Gastroesophageal sphincter (tissue), 4 donors: ENCODE measurements at regions not wholly inside any gene's neighbourhood (a gene's known extent, or its start where the extent isn't known, plus 50 kb on each side); places are given as distances from the start of the nearest gene placed in this dataset.
A peak's percentile ranks its signal among the peaks of the same experiment; 100 is the strongest.
"Not testable (repeated sequence)": the region's sequence is repeated elsewhere in the genome, so short reads cannot be mapped to it uniquely, and the experiment has no call there.

Experiments
- ATAC-seq: fragments of 150-250 bp; one replicate; pipeline ENCODE4 v1.9.1; 2016; ENCODE audit warnings: mild to moderate bottlenecking, moderate library complexity
- H3K27ac ChIP-seq, 4 donors: fragments of 200-600 bp; sonication (generic) in 3 of 4; 1 replicate in 3 of 4; 2 replicates in 1 of 4; pipeline ENCODE4 v1.5.1; 2016 to 2019
- H3K27me3 ChIP-seq: fragments of 200-600 bp; sonication (generic); one replicate; pipeline ENCODE4 v1.5.1; 2019
- H3K36me3 ChIP-seq, 2 donors: fragments of 200-600 bp; sonication (generic); one replicate each; pipeline ENCODE4 v1.5.1; 2019; ENCODE audit warnings: control low read depth in 1 of 2
- H3K4me1 ChIP-seq, 3 donors: fragments of 200-600 bp; sonication (generic); 1 replicate in 2 of 3; 2 replicates in 1 of 3; pipeline ENCODE4 v1.5.1; 2016 to 2019; ENCODE audit warnings: control low read depth in 2 of 3
- H3K4me3 ChIP-seq, 2 donors: fragments of 200-600 bp; sonication (generic); one replicate each; pipeline ENCODE4 v1.5.1; 2019; ENCODE audit warnings: mild to moderate bottlenecking in 1 of 2, moderate library complexity in 1 of 2
- H3K9me3 ChIP-seq, 3 donors: fragments of 200-600 bp; sonication (generic); one replicate each; pipeline ENCODE4 v1.5.1; 2017 to 2019; ENCODE audit warnings: control low read depth in 2 of 3
- CTCF ChIP-seq, 4 experiments: fragments of 200-600 bp in 2 of 4; fragments of 450-650 bp in 2 of 4; sonication (generic) in 1 of 4; IDR thresholded peaks; one replicate each; pipeline ENCODE4 v1.5.1; 2017 to 2019; ENCODE audit warnings: antibody characterized with exemption in 4 of 4, mild to moderate bottlenecking in 2 of 4, moderate library complexity in 2 of 4
- EP300 ChIP-seq: sonication (generic); formaldehyde crosslinking; IDR thresholded peaks from one replicate; pipeline ENCODE4 v1.6.1; 2017; ENCODE audit warnings: antibody characterized with exemption, mild to moderate bottlenecking
- POLR2A ChIP-seq, 2 donors: fragments of 450-650 bp; IDR thresholded peaks; one replicate each; pipeline ENCODE4 v1.6.1; 2017; ENCODE audit warnings: antibody characterized with exemption in 2 of 2, mild to moderate bottlenecking in 2 of 2, moderate library complexity in 1 of 2
- POLR2AphosphoS5 ChIP-seq: sonication (generic); formaldehyde crosslinking; IDR thresholded peaks from one replicate; pipeline ENCODE4 v1.6.1; 2017; ENCODE audit warnings: antibody characterized with exemption
- WGBS, 2 donors: methylation state at CpG; one replicate each; pipeline ENCODE4 v1.1.5; 2018; ENCODE audit warnings: low coverage in 1 of 2; 5-methylcytosine and 5-hydroxymethylcytosine counted together

DNA sequence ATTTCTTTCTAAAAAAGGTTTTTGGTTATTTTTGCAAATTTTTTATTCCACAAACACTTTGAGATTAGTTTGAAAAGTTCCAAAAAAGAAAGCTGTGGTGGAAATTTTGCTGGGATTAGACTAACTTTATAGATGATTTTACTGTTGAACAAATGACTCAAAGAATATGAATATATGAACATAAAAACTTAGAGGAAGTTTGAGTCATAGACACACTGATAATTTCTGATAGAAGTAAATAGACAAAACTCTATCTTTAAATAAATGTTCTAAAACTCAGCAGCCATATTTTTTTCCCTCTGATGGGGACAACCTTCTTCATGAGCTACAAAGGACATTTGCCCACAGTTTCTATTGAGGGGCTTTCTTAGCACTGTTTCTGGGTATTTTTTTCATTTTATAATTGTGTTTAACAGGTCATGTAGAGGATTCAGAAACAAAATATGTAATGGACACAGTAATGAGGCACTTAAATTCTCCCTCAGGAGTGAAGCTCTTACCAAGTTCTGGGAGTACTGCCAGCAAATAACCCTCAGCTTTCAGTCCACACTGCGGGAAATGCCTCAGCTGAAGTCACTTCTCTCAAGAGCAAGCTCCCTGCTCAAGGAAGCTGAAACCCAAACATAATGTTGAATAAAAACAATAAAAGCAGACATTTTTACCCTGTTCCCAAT, 157.6 kb downstream of the NFKBIZ start:
- peak overlapping the region in 1 of 4 donors; percentile 27 for H3K27ac ChIP-seq
- TF ChIP-seq POLR2AphosphoS5 (peak; percentile 15), POLR2A (IDR thresholded peaks at IDR 0.05) (no peak)
- no peak overlapping the region for H3K4me3 ChIP-seq
- peaks cover 0 to 7% (median 5%) of the 10 kb centered on the region in 3 donors for H3K4me1 ChIP-seq
- no peaks in the 10 kb centered on the region for H3K27me3 ChIP-seq
- ATAC-seq, result peak; percentile 43
- WGBS, 2 donors, result 20 to 22% methylated on average over 1 of the region's 1 CpG
- no peaks in the 10 kb centered on the region for H3K9me3 ChIP-seq
- H3K36me3 ChIP-seq, result no peaks in the 10 kb centered on the region

GRCh38 chr3:102008436-102008835, 159.1 kb downstream of the NFKBIZ start:
- WGBS, 2 donors, result 100% methylated on average over 2 of the region's 11 CpGs; no CpG with 5 or more reads in 1 of the 2 donors
- H3K4me1 ChIP-seq, H3K4me3 ChIP-seq, H3K9me3 ChIP-seq, ATAC-seq, H3K27ac ChIP-seq, H3K27me3 ChIP-seq, H3K36me3 ChIP-seq: not testable (repeated sequence)

DNA sequence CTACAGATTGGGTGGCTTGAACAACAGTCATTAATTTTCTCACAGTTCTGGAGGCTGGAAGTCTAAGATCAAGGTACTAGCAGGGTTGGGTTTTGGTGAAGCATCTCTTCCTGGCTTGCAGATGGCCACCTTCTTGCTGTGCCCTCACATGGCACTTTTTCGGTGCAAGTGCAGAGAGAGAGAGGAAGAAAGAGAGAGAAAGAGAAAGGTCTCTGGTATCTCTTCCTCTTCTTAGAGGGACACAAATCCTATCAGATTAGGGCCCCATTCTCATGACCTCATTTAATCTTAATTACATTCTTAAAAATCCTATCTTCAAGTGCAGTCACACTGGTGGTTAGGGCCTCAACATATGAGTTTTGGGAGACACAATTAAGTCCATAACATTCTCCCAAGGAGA, 167.1 kb downstream of the NFKBIZ start:
- ATAC-seq, result no peak
- Histone ChIP-seq H3K27me3 (no peaks in the 10 kb centered on the region), H3K4me1 (peaks cover 0 to 5% (median 0%) of the 10 kb centered on the region in 3 donors), H3K27ac (no peak overlapping the region), H3K36me3 (no peaks in the 10 kb centered on the region), H3K4me3 (no peak overlapping the region), H3K9me3 (peaks cover 0 to 5% (median 0%) of the 10 kb centered on the region in 3 donors)
- TF ChIP-seq EP300 (no peak), POLR2AphosphoS5 (no peak), CTCF (IDR thresholded peaks at IDR 0.05) (no peak), POLR2A (IDR thresholded peaks at IDR 0.05) (no peak)
- WGBS, 2 donors, result 83 to 100% methylated on average over 1 of the region's 1 CpG

DNA sequence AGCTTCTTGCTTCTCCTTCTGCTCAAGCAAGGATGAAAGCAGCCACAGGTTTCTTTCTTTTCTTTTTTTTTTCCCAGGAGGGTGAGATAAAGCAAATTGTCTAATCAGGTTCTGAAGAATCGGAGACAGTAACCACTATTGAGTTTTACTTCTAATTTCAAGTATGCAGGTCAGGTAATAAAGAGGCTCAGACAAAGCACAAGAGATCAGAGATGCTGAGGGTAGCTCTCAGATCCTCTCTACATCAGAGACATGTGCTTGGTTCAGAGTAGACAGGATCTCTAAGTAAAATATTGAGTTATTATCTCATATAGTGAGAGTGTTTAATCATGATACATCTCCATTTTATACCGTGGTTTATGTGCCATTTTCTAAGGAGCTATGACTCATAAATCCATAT, 168.5 kb downstream of the NFKBIZ start:
- no peak overlapping the region for H3K4me3 ChIP-seq
- no peak for ATAC-seq
- no peaks in the 10 kb centered on the region for H3K27me3 ChIP-seq
- no peak overlapping the region for H3K27ac ChIP-seq
- TF ChIP-seq EP300 (no peak), POLR2A (IDR thresholded peaks at IDR 0.05) (no peak), POLR2AphosphoS5 (no peak), CTCF (IDR thresholded peaks at IDR 0.05) (no peak)
- 81 to 95% methylated on average over 2 of the region's 2 CpGs for WGBS, 2 donors
- no peaks in the 10 kb centered on the region for H3K36me3 ChIP-seq
- peaks cover 0 to 5% (median 0%) of the 10 kb centered on the region in 3 donors for H3K9me3 ChIP-seq
- peaks cover 0 to 10% (median 0%) of the 10 kb centered on the region in 3 donors for H3K4me1 ChIP-seq

DNA sequence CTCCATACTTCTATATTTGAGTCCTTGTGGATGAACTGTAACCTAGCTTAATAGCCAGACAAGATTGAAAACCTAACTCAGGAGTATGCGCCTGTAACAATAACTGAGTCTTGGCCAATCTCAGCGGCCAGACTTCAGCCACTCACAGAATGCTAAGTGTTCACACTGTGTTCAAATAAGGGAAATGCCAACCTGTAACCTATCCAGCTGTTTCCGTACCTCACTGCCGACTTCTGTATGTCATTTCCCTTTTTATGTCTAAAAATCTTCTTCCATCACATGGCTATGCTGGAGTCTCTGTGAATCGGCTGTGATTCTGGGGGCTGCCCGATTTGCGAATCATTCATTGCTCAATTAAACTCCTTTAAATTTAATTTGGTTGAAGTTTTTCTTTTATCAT, 169.2 kb downstream of the NFKBIZ start:
- H3K27me3 ChIP-seq, result no peaks in the 10 kb centered on the region
- TF ChIP-seq POLR2A (IDR thresholded peaks at IDR 0.05), result no peak
- TF ChIP-seq CTCF (IDR thresholded peaks at IDR 0.05), result no peak
- no peak for TF ChIP-seq POLR2AphosphoS5
- no peak for TF ChIP-seq EP300
- WGBS, 2 donors, result 81 to 89% methylated on average over 4 to 6 of the region's 7 CpGs

GRCh38 chr3:102020735-102021134, 171.4 kb downstream of the NFKBIZ start:
- 68% methylated on average over 1 of the region's 1 CpG; no CpG with 5 or more reads in 1 of the 2 donors for WGBS, 2 donors

More for the DNA sequence above, 169.2 kb downstream of the NFKBIZ start:
- ATAC-seq, result no peak
- H3K36me3 ChIP-seq, result no peaks in the 10 kb centered on the region
- peaks cover 0 to 5% (median 0%) of the 10 kb centered on the region in 3 donors for H3K9me3 ChIP-seq
- no peak overlapping the region for H3K4me3 ChIP-seq
- peaks cover 0 to 10% (median 0%) of the 10 kb centered on the region in 3 donors for H3K4me1 ChIP-seq
- no peak overlapping the region for H3K27ac ChIP-seq

More at GRCh38 chr3:102020735-102021134, 171.4 kb downstream of the NFKBIZ start:
- no peak for ATAC-seq
- H3K27ac ChIP-seq, result no peak overlapping the region
- H3K4me1 ChIP-seq, result peaks cover 0 to 10% (median 0%) of the 10 kb centered on the region in 3 donors
- no peak overlapping the region for H3K4me3 ChIP-seq
- no peaks in the 10 kb centered on the region for H3K27me3 ChIP-seq
- TF ChIP-seq EP300 (no peak), POLR2AphosphoS5 (no peak), CTCF (IDR thresholded peaks at IDR 0.05) (no peak)
- peaks cover 0 to under 1% (median 0%) of the 10 kb centered on the region in 3 donors for H3K9me3 ChIP-seq
- H3K36me3 ChIP-seq, result no peaks in the 10 kb centered on the region
